BE2C (cell line): ENCODE measurements at regions not wholly inside any gene's neighbourhood (a gene's known extent, or its start where the extent isn't known, plus 50 kb on each side); places are given as distances from the start of the nearest gene placed in this dataset.

Source experiments
- DNase-seq: peaks from one replicate; pipeline ENCODE4 v3.0.0-alpha.2; 2020
- H3K27me3 ChIP-seq: fragments of 250-450 bp; sonication (Bioruptor Pico); 2 replicates; pipeline ENCODE4 v1.5.1; 2020; ENCODE audit warnings: mild to moderate bottlenecking
- H3K36me3 ChIP-seq: fragments of 250-450 bp; sonication (Bioruptor Pico); 2 replicates; pipeline ENCODE4 v1.5.1; 2020; ENCODE audit warnings: mild to moderate bottlenecking
- H3K4me1 ChIP-seq: fragments of 250-450 bp; sonication (Bioruptor Pico); 2 replicates; pipeline ENCODE4 v1.5.1; 2020
- H3K4me3 ChIP-seq: 2 replicates; pipeline ENCODE4 v1.5.1; 2011; ENCODE audit warnings: low read depth, low read length
- H3K9me3 ChIP-seq: fragments of 250-450 bp; sonication (Bioruptor Pico); 2 replicates; pipeline ENCODE4 v1.5.1; 2020
- TF ChIP-seq, protein P1 (sequence below): IDR thresholded peaks from 2 replicates; pipeline ENCODE4 v1.5.1; 2012; ENCODE audit warnings: mild to moderate bottlenecking, low read depth, low read length

DNA sequence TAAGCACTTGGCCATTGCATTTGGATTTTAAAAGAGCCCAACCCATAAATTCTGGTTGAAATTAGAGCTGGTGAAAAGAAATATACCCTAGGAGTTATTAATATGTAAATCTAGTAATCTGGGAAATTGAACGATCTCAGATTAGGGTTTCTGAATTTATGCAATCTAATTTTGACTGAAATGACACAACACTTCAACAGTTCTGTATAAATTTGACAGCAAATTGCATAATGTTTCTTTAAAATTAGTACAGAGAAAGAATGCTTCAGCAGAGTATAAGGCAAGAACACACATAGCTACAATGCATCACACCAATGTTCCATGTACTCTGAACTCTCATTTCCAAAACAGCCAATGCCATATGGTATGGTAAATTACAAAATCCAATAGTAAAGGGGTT, 201.5 kb upstream of the ITGA4 start:
- no peaks in the 10 kb centered on the region for H3K9me3 ChIP-seq
- no peaks in the 10 kb centered on the region for H3K27me3 ChIP-seq
- no peaks in the 10 kb centered on the region for H3K4me1 ChIP-seq
- TF ChIP-seq, protein P1, sequence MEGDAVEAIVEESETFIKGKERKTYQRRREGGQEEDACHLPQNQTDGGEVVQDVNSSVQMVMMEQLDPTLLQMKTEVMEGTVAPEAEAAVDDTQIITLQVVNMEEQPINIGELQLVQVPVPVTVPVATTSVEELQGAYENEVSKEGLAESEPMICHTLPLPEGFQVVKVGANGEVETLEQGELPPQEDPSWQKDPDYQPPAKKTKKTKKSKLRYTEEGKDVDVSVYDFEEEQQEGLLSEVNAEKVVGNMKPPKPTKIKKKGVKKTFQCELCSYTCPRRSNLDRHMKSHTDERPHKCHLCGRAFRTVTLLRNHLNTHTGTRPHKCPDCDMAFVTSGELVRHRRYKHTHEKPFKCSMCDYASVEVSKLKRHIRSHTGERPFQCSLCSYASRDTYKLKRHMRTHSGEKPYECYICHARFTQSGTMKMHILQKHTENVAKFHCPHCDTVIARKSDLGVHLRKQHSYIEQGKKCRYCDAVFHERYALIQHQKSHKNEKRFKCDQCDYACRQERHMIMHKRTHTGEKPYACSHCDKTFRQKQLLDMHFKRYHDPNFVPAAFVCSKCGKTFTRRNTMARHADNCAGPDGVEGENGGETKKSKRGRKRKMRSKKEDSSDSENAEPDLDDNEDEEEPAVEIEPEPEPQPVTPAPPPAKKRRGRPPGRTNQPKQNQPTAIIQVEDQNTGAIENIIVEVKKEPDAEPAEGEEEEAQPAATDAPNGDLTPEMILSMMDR = no peak
- H3K4me3 ChIP-seq = no peak overlapping the region
- no peaks in the 10 kb centered on the region for H3K36me3 ChIP-seq
- no peak for DNase-seq

DNA sequence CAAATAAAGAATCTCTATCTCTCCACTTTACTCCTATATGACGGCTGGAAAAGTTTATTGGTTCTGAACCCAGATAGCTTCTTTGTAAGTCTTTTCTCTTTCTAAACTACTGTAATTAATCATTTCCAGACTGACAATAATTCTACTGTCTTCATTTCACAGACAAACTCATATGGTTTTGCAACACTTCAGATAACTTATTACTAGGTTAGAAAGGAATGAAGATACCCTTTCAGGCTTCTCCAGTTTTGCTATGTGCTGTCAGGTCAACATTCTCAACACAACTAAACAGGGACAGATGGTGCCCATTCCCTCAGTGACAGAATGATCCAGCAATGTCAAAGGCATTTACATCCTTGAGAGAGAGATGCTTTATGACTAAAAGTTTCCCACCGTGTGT, 198.5 kb upstream of the ITGA4 start:
- no peak overlapping the region for H3K4me3 ChIP-seq
- no peaks in the 10 kb centered on the region for H3K4me1 ChIP-seq
- no peak for DNase-seq
- no peaks in the 10 kb centered on the region for H3K27me3 ChIP-seq
- no peaks in the 10 kb centered on the region for H3K9me3 ChIP-seq
- TF ChIP-seq, protein P1 = no peak
- H3K36me3 ChIP-seq = no peaks in the 10 kb centered on the region

GRCh38 chr2:181262782-181263181, 194.4 kb upstream of the ITGA4 start:
- no peak for DNase-seq

DNA sequence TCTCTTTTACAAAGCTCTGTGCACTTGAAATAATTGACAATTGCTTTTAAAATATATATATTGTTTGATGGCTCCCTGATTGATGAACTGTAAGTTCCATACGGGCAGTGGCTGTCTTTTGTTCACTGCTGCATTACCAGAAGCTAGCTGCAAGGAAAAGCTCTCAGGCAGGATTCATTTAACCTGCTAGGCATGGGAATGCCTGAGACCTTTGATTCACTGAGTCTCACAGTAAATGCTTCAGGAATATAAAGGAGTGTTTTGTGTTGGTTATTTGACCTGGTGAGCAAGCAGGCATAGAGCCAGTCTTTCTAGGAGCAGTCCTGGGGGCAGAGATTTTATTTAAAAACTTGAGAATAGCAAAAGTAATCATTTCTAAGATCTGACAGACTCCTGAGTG, 193.2 kb upstream of the ITGA4 start:
- Histone ChIP-seq H3K4me3 (no peak overlapping the region), H3K9me3 (no peaks in the 10 kb centered on the region), H3K27me3 (no peaks in the 10 kb centered on the region), H3K4me1 (no peaks in the 10 kb centered on the region), H3K36me3 (no peaks in the 10 kb centered on the region)
- TF ChIP-seq, protein P1 = no peak
- DNase-seq = no peak

More at GRCh38 chr2:181262782-181263181, 194.4 kb upstream of the ITGA4 start:
- Histone ChIP-seq H3K9me3 (no peaks in the 10 kb centered on the region), H3K4me1 (no peaks in the 10 kb centered on the region), H3K27me3 (no peaks in the 10 kb centered on the region), H3K4me3 (no peak overlapping the region), H3K36me3 (no peaks in the 10 kb centered on the region)
- TF ChIP-seq, protein P1 = no peak

GRCh38 chr2:181264441-181264840, 192.7 kb upstream of the ITGA4 start:
- H3K4me3 ChIP-seq = no peak overlapping the region
- no peak for DNase-seq
- H3K4me1 ChIP-seq = no peaks in the 10 kb centered on the region
- no peaks in the 10 kb centered on the region for H3K9me3 ChIP-seq
- H3K27me3 ChIP-seq = no peaks in the 10 kb centered on the region
- H3K36me3 ChIP-seq = no peaks in the 10 kb centered on the region
- TF ChIP-seq, protein P1 = no peak

- Histone ChIP-seq H3K4me1 (no peaks in the 10 kb centered on the region), H3K9me3 (no peaks in the 10 kb centered on the region), H3K27me3 (no peaks in the 10 kb centered on the region), H3K36me3 (no peaks in the 10 kb centered on the region), H3K4me3 (no peak overlapping the region)
- DNase-seq = no peak
- TF ChIP-seq, protein P1 = no peak
Observed at GRCh38 chr2:181266614-181267013, 190.6 kb upstream of the ITGA4 start.
